Activated CD4-positive, alpha-beta T cell treated with anti-CD3 and anti-CD28 coated beads, Interleukin-2, amount 10 ng/mL, durations not matched to agents 24 days and 14 days (primary cell): ENCODE measurements at regions not wholly inside any gene's neighbourhood (a gene's known extent, or its start where the extent isn't known, plus 50 kb on each side); places are given as distances from the start of the nearest gene placed in this dataset.
"Not testable (repeated sequence)": the region's sequence is repeated elsewhere in the genome, so short reads cannot be mapped to it uniquely, and the experiment has no call there.

Source experiments
- DNase-seq: peaks from one replicate; pipeline ENCODE4 v3.0.0; 2022
- H3K27ac Mint-ChIP-seq: one replicate; pipeline ENCODE4 v1.8.0; 2022; ENCODE audit warnings: mild to moderate bottlenecking, mixed read lengths
- H3K27me3 Mint-ChIP-seq: one replicate; pipeline ENCODE4 v1.8.0; 2022; ENCODE audit warnings: mixed read lengths
- H3K36me3 Mint-ChIP-seq: one replicate; pipeline ENCODE4 v1.8.0; 2022; ENCODE audit warnings: low read depth, mild to moderate bottlenecking, mixed read lengths
- H3K4me1 Mint-ChIP-seq: one replicate; pipeline ENCODE4 v1.8.0; 2021; ENCODE audit warnings: mixed read lengths
- H3K4me3 Mint-ChIP-seq: one replicate; pipeline ENCODE4 v1.8.0; 2022; ENCODE audit warnings: mild to moderate bottlenecking, moderate library complexity, mixed read lengths
- H3K9me3 Mint-ChIP-seq: one replicate; pipeline ENCODE4 v1.8.0; 2021; ENCODE audit warnings: mixed read lengths
- intact Hi-C: fragments of 100-400 bp; cut with micrococcal nuclease; formaldehyde crosslinking; loops from one replicate; pipeline ENCODE4 v1.15.1; 2023

GRCh38 chr3:55147856-55148720 lies 220.2 kb upstream of the LRTM1 start:
- no peak overlapping the region for H3K4me3 Mint-ChIP-seq
- no peak overlapping the region for H3K27ac Mint-ChIP-seq
- no peaks in the 10 kb centered on the region for H3K36me3 Mint-ChIP-seq
- H3K9me3 Mint-ChIP-seq, result peaks cover 4% of the 10 kb centered on the region
- no peaks in the 10 kb centered on the region for H3K4me1 Mint-ChIP-seq
- intact Hi-C loops, result no loop called here
- no peaks in the 10 kb centered on the region for H3K27me3 Mint-ChIP-seq
- no peak for DNase-seq

- Mint-ChIP-seq H3K4me1 (no peaks in the 10 kb centered on the region), H3K4me3 (no peak overlapping the region), H3K9me3 (peaks cover under 1% of the 10 kb centered on the region), H3K36me3 (no peaks in the 10 kb centered on the region), H3K27ac (no peak overlapping the region), H3K27me3 (no peaks in the 10 kb centered on the region)
- no peak for DNase-seq
- intact Hi-C loops, result no loop called here
Observed at GRCh38 chr3:55147406-55147805, 219.5 kb upstream of the LRTM1 start.

- Mint-ChIP-seq H3K9me3 (no peaks in the 10 kb centered on the region), H3K4me3 (no peak overlapping the region), H3K36me3 (no peaks in the 10 kb centered on the region), H3K27me3 (no peaks in the 10 kb centered on the region), H3K4me1 (no peaks in the 10 kb centered on the region), H3K27ac (no peak overlapping the region)
- intact Hi-C loops, result no loop called here
- no peak for DNase-seq
Observed at GRCh38 chr3:55146216-55146615, 218.4 kb upstream of the LRTM1 start.

- Mint-ChIP-seq H3K4me1 (no peaks in the 10 kb centered on the region), H3K9me3 (no peaks in the 10 kb centered on the region), H3K27ac (no peak overlapping the region), H3K27me3 (no peaks in the 10 kb centered on the region), H3K4me3 (no peak overlapping the region), H3K36me3 (no peaks in the 10 kb centered on the region)
- DNase-seq, result no peak
- intact Hi-C loops, result no loop called here
Observed at GRCh38 chr3:55144015-55144673, 216.3 kb upstream of the LRTM1 start.

- no peak overlapping the region for H3K4me3 Mint-ChIP-seq
- H3K9me3 Mint-ChIP-seq, result no peaks in the 10 kb centered on the region
- DNase-seq, result no peak
- H3K27me3 Mint-ChIP-seq, result no peaks in the 10 kb centered on the region
- no peak overlapping the region for H3K27ac Mint-ChIP-seq
- no peaks in the 10 kb centered on the region for H3K36me3 Mint-ChIP-seq
- intact Hi-C loops, result no loop called here
- no peaks in the 10 kb centered on the region for H3K4me1 Mint-ChIP-seq
Observed at GRCh38 chr3:55143336-55143735, 215.5 kb upstream of the LRTM1 start.

- H3K27me3 Mint-ChIP-seq, H3K27ac Mint-ChIP-seq, intact Hi-C loops, H3K9me3 Mint-ChIP-seq, DNase-seq, H3K36me3 Mint-ChIP-seq, H3K4me1 Mint-ChIP-seq, H3K4me3 Mint-ChIP-seq: not testable (repeated sequence)
Observed at GRCh38 chr3:55136291-55136690, 208.4 kb upstream of the LRTM1 start.

- intact Hi-C loops, result no loop called here
- no peaks in the 10 kb centered on the region for H3K27me3 Mint-ChIP-seq
- DNase-seq, result no peak
- no peak overlapping the region for H3K4me3 Mint-ChIP-seq
- H3K27ac Mint-ChIP-seq, result no peak overlapping the region
- H3K9me3 Mint-ChIP-seq, result no peaks in the 10 kb centered on the region
- no peaks in the 10 kb centered on the region for H3K4me1 Mint-ChIP-seq
- no peaks in the 10 kb centered on the region for H3K36me3 Mint-ChIP-seq
Observed at GRCh38 chr3:55128225-55128823, 200.5 kb upstream of the LRTM1 start.

GRCh38 chr3:55127565-55127964 lies 199.7 kb upstream of the LRTM1 start:
- intact Hi-C loops, result no loop called here
- Mint-ChIP-seq H3K27ac (no peak overlapping the region), H3K9me3 (no peaks in the 10 kb centered on the region), H3K36me3 (no peaks in the 10 kb centered on the region), H3K27me3 (no peaks in the 10 kb centered on the region), H3K4me3 (no peak overlapping the region), H3K4me1 (no peaks in the 10 kb centered on the region)
- no peak for DNase-seq

GRCh38 chr3:55124371-55124770 lies 196.5 kb upstream of the LRTM1 start:
- Mint-ChIP-seq H3K9me3 (no peaks in the 10 kb centered on the region), H3K4me1 (no peaks in the 10 kb centered on the region), H3K27me3 (no peaks in the 10 kb centered on the region), H3K4me3 (no peak overlapping the region), H3K27ac (no peak overlapping the region), H3K36me3 (no peaks in the 10 kb centered on the region)
- DNase-seq, result no peak
- intact Hi-C loops, result no loop called here
